WTC11 (cell line): ENCODE measurements at regions not wholly inside any gene's neighbourhood (a gene's known extent, or its start where the extent isn't known, plus 50 kb on each side); places are given as distances from the start of the nearest gene placed in this dataset.

Source experiments
- ATAC-seq: fragments of 200-7000 bp; cut with Tn5 transposase; 2 replicates; pipeline ENCODE4 v1.10.0; 2021; ENCODE audit warnings: mild to moderate bottlenecking, moderate library complexity
- CTCF ChIA-PET: fragments of 300-600 bp; sonication (Branson Sonifier 250); formaldehyde crosslinking; loops from one replicate; lab custom pipeline; 2021; ENCODE audit warnings: antibody characterized with exemption; lab: Charles Lee
- POLR2A ChIA-PET: fragments of 350-600 bp; sonication (Branson Sonifier 250); formaldehyde crosslinking; loops from one replicate; lab custom pipeline; 2021; ENCODE audit warnings: antibody characterized with exemption; lab: Charles Lee
- DNase-seq: peaks from one replicate; pipeline ENCODE4 v3.0.0; 2021; ENCODE audit warnings: low spot score
- H3K27ac Mint-ChIP-seq: 2 replicates; pipeline ENCODE4 v1.8.0; 2021; ENCODE audit warnings: mixed read lengths
- H3K27me3 Mint-ChIP-seq: 2 replicates; pipeline ENCODE4 v1.8.0; 2021; ENCODE audit warnings: low read depth, mild to moderate bottlenecking, moderate library complexity, mixed read lengths
- H3K36me3 Mint-ChIP-seq: 2 replicates; pipeline ENCODE4 v1.8.0; 2021; ENCODE audit warnings: mixed read lengths
- H3K4me1 Mint-ChIP-seq: 2 replicates; pipeline ENCODE4 v1.8.0; 2022; ENCODE audit warnings: mixed read lengths
- H3K4me3 Mint-ChIP-seq: 2 replicates; pipeline ENCODE4 v1.8.0; 2021; ENCODE audit warnings: mild to moderate bottlenecking, moderate library complexity, mixed read lengths
- H3K9me3 Mint-ChIP-seq: 2 replicates; pipeline ENCODE4 v1.8.0; 2021; ENCODE audit warnings: mixed read lengths
- CREB1 ChIP-seq: sonication (generic); formaldehyde crosslinking; IDR thresholded peaks from 2 replicates; pipeline ENCODE4 v1.8.0; 2023; ENCODE audit warnings: mild to moderate bottlenecking, missing genetic modification reagents
- ESRRA ChIP-seq: sonication (generic); formaldehyde crosslinking; IDR thresholded peaks from 2 replicates; pipeline ENCODE4 v1.8.1; 2022; ENCODE audit warnings: mild to moderate bottlenecking, missing genetic modification reagents, borderline replicate concordance
- FOXK1 ChIP-seq: sonication (generic); formaldehyde crosslinking; IDR thresholded peaks from 2 replicates; pipeline ENCODE4 v1.8.0; 2022; ENCODE audit warnings: mild to moderate bottlenecking, moderate library complexity, missing genetic modification reagents
- FOXP1 ChIP-seq: sonication (generic); formaldehyde crosslinking; IDR thresholded peaks from 2 replicates; pipeline ENCODE4 v1.8.0; 2022; ENCODE audit warnings: missing genetic modification reagents, mild to moderate bottlenecking, moderate library complexity, borderline replicate concordance
- FOXP4 ChIP-seq: sonication (generic); formaldehyde crosslinking; IDR thresholded peaks from 2 replicates; pipeline ENCODE4 v1.8.0; 2022; ENCODE audit warnings: mild to moderate bottlenecking, missing genetic modification reagents
- GRHL2 ChIP-seq: fragments of 250-450 bp; sonication (Bioruptor Pico); IDR thresholded peaks from 2 replicates; pipeline ENCODE4 v1.8.0; 2022; ENCODE audit warnings: mild to moderate bottlenecking, moderate library complexity; ENCODE audit not compliant: insufficient replicate concordance, severe bottlenecking
- GTF2I ChIP-seq: fragments of 250-450 bp; sonication (Bioruptor Pico); conservative IDR thresholded peaks from 2 replicates; pipeline ENCODE4 v1.4.0; 2021; ENCODE audit warnings: mild to moderate bottlenecking
- JAZF1 ChIP-seq: fragments of 250-450 bp; sonication (Bioruptor Pico); IDR thresholded peaks from 2 replicates; pipeline ENCODE4 v1.9.0; 2021; ENCODE audit warnings: moderate library complexity, mild to moderate bottlenecking, inconsistent platforms
- MXD4 ChIP-seq: fragments of 250-450 bp; sonication (Bioruptor Pico); IDR thresholded peaks from 2 replicates; pipeline ENCODE4 v1.8.0; 2021; ENCODE audit warnings: mild to moderate bottlenecking, moderate library complexity, borderline replicate concordance
- MYBL2 ChIP-seq: sonication (generic); formaldehyde crosslinking; IDR thresholded peaks from 2 replicates; pipeline ENCODE4 v1.8.1; 2023; ENCODE audit warnings: mild to moderate bottlenecking, moderate library complexity, missing genetic modification reagents
- NFE2L1 ChIP-seq: sonication (generic); formaldehyde crosslinking; IDR thresholded peaks from 2 replicates; pipeline ENCODE4 v1.8.1; 2023; ENCODE audit warnings: missing genetic modification reagents
- SMAD4 ChIP-seq: sonication (generic); formaldehyde crosslinking; IDR thresholded peaks from 2 replicates; pipeline ENCODE4 v1.8.0; 2022; ENCODE audit warnings: mild to moderate bottlenecking, missing genetic modification reagents
- ZNF281 ChIP-seq: sonication (generic); formaldehyde crosslinking; IDR thresholded peaks from 2 replicates; pipeline ENCODE4 v1.8.0; 2023; ENCODE audit warnings: mild to moderate bottlenecking, missing genetic modification reagents
- ZNF671 ChIP-seq: fragments of 250-450 bp; sonication (Bioruptor Pico); IDR thresholded peaks from 2 replicates; pipeline ENCODE4 v1.8.0; 2021; ENCODE audit warnings: mild to moderate bottlenecking
- TF ChIP-seq, protein P1 (sequence below): sonication (generic); formaldehyde crosslinking; IDR thresholded peaks from 2 replicates; pipeline ENCODE4 v1.8.1; 2022; ENCODE audit warnings: mild to moderate bottlenecking, moderate library complexity, missing genetic modification reagents
- TF ChIP-seq, protein P2 (sequence below): sonication (generic); formaldehyde crosslinking; IDR thresholded peaks from 2 replicates; pipeline ENCODE4 v1.8.1; 2022; ENCODE audit warnings: low read depth, missing genetic modification reagents, borderline replicate concordance
- TF ChIP-seq, protein P3 (sequence below): sonication (generic); formaldehyde crosslinking; IDR thresholded peaks from 2 replicates; pipeline ENCODE4 v1.8.1; 2022; ENCODE audit warnings: missing genetic modification reagents, borderline replicate concordance
- TF ChIP-seq, protein P4 (sequence below): sonication (generic); formaldehyde crosslinking; conservative IDR thresholded peaks from 2 replicates; pipeline ENCODE4 v1.8.1; 2023; ENCODE audit warnings: mild to moderate bottlenecking, low read depth, missing genetic modification reagents, moderate library complexity
- TF ChIP-seq, protein P5 (sequence below): fragments of 250-450 bp; sonication (Bioruptor Pico); IDR thresholded peaks from 2 replicates; pipeline ENCODE4 v1.9.0; 2021; ENCODE audit warnings: mild to moderate bottlenecking

- TF ChIP-seq FOXK1 (CRISPR knock-in tag) = no peak
- no peak for TF ChIP-seq MYBL2 (CRISPR knock-in tag)
- no peak for TF ChIP-seq SMAD4 (CRISPR knock-in tag)
- TF ChIP-seq, protein P1, sequence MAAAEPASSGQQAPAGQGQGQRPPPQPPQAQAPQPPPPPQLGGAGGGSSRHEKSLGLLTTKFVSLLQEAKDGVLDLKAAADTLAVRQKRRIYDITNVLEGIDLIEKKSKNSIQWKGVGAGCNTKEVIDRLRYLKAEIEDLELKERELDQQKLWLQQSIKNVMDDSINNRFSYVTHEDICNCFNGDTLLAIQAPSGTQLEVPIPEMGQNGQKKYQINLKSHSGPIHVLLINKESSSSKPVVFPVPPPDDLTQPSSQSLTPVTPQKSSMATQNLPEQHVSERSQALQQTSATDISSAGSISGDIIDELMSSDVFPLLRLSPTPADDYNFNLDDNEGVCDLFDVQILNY (CRISPR knock-in tag) = no peak
- TF ChIP-seq, all 79 proteins: peak for 0
- no peaks in the 10 kb centered on the region; the same call in 1 of the 2 replicates for H3K27me3 Mint-ChIP-seq
- no peak overlapping the region for H3K4me3 Mint-ChIP-seq
- CTCF ChIA-PET = no interaction called here
- DNase-seq (no peak), ATAC-seq (no peak)
- no peak overlapping the region for H3K27ac Mint-ChIP-seq
- POLR2A ChIA-PET = no interaction called here
- H3K36me3 Mint-ChIP-seq = no peaks in the 10 kb centered on the region
- no peaks in the 10 kb centered on the region for H3K9me3 Mint-ChIP-seq
- H3K4me1 Mint-ChIP-seq = peaks cover 8% of the 10 kb centered on the region
Observed at GRCh38 chr10:78449554-78449953, 415.9 kb downstream of the RPS24 start.

DNA sequence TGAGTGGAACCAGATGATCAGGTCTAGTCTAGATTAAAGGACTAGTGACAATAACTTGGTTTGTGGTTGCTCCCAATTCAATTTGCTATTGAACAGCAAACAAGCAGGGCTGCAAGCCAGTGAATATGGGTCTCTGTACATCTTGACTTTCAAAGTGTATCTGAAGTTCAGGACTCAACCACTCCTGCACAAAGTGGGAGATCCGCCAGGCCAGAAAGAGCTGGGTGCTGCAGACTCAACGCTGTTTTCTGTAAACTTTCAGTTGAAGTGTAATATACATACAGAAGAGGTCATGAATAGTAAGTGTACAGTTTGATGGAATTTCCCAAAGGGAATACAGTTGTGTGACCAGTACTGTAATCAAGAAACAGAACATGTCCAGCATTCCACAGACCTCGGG is 416.6 kb downstream of the RPS24 start:
- ChIA-PET POLR2A (interaction anchor here (0.5 kb wide), 1 partner anchor 665 kb away, joined by 4 read pairs; no protein-coding TSS in a partner anchor), CTCF (no interaction called here)
- H3K4me3 Mint-ChIP-seq = no peak overlapping the region
- no peaks in the 10 kb centered on the region for H3K9me3 Mint-ChIP-seq
- H3K36me3 Mint-ChIP-seq = no peaks in the 10 kb centered on the region
- H3K4me1 Mint-ChIP-seq = peaks cover 8% of the 10 kb centered on the region
- DNase-seq (no peak), ATAC-seq (no peak)
- no peaks in the 10 kb centered on the region; the same call in 1 of the 2 replicates for H3K27me3 Mint-ChIP-seq
- TF ChIP-seq, protein P2, sequence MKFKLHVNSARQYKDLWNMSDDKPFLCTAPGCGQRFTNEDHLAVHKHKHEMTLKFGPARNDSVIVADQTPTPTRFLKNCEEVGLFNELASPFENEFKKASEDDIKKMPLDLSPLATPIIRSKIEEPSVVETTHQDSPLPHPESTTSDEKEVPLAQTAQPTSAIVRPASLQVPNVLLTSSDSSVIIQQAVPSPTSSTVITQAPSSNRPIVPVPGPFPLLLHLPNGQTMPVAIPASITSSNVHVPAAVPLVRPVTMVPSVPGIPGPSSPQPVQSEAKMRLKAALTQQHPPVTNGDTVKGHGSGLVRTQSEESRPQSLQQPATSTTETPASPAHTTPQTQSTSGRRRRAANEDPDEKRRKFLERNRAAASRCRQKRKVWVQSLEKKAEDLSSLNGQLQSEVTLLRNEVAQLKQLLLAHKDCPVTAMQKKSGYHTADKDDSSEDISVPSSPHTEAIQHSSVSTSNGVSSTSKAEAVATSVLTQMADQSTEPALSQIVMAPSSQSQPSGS (CRISPR knock-in tag) = no peak
- H3K27ac Mint-ChIP-seq = no peak overlapping the region

DNA sequence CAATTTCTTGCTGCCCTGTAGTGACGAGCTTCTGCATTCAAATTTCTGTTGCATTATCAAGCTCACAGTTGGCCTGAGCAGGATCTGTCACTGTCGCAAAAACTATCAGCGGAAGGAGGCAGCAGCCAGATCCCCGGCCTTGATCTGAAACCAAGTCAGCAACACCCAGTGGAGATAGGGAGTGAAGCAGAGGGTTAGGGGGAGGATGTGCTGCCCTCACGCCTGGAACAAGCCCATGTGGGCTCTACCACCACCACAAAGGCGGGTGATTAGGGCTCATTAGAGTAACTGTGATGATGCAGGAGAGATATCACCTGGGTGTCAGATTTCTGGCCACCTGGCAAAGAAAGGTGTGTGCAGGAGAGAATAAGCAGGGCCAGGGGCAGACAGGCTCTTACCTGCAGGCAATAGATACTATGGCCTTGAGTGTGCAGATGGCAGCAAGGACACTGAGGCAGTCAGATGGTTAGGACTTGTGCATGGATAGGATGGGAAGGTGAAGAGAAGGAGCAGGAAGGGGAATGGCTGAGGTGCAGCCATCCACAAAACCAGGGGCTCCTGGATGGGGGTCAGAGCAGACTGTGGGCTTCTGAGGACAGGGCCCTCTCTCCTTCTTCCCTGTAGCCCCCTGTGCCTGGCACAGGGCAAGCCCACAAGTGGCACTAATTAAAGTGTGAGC is 417.3 kb downstream of the RPS24 start:
- Mint-ChIP-seq H3K4me3 (no peak overlapping the region), H3K27me3 (no peaks in the 10 kb centered on the region; the same call in 1 of the 2 replicates), H3K27ac (no peak overlapping the region), H3K4me1 (peaks cover 13% of the 10 kb centered on the region), H3K9me3 (no peaks in the 10 kb centered on the region), H3K36me3 (no peaks in the 10 kb centered on the region)
- peak; percentile 77 for ATAC-seq
- POLR2A ChIA-PET = no interaction called here
- no peak for DNase-seq
- CTCF ChIA-PET = no interaction called here
- TF ChIP-seq FOXP4 (CRISPR knock-in tag) (no peak), ESRRA (CRISPR knock-in tag) (no peak), GTF2I (CRISPR knock-in tag) (no peak), JAZF1 (CRISPR knock-in tag) (no peak), NFE2L1 (CRISPR knock-in tag) (no peak), CREB1 (CRISPR knock-in tag) (no peak), FOXP1 (no peak), ZNF281 (CRISPR knock-in tag) (no peak), GRHL2 (CRISPR knock-in tag) (no peak), MXD4 (CRISPR knock-in tag) (no peak), ZNF671 (CRISPR knock-in tag) (no peak)
- TF ChIP-seq, protein P3, sequence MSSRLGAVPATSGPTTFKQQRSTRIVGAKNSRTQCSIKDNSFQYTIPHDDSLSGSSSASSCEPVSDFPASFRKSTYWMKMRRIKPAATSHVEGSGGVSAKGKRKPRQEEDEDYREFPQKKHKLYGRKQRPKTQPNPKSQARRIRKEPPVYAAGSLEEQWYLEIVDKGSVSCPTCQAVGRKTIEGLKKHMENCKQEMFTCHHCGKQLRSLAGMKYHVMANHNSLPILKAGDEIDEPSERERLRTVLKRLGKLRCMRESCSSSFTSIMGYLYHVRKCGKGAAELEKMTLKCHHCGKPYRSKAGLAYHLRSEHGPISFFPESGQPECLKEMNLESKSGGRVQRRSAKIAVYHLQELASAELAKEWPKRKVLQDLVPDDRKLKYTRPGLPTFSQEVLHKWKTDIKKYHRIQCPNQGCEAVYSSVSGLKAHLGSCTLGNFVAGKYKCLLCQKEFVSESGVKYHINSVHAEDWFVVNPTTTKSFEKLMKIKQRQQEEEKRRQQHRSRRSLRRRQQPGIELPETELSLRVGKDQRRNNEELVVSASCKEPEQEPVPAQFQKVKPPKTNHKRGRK (CRISPR knock-in tag) = no peak
- TF ChIP-seq, protein P4, sequence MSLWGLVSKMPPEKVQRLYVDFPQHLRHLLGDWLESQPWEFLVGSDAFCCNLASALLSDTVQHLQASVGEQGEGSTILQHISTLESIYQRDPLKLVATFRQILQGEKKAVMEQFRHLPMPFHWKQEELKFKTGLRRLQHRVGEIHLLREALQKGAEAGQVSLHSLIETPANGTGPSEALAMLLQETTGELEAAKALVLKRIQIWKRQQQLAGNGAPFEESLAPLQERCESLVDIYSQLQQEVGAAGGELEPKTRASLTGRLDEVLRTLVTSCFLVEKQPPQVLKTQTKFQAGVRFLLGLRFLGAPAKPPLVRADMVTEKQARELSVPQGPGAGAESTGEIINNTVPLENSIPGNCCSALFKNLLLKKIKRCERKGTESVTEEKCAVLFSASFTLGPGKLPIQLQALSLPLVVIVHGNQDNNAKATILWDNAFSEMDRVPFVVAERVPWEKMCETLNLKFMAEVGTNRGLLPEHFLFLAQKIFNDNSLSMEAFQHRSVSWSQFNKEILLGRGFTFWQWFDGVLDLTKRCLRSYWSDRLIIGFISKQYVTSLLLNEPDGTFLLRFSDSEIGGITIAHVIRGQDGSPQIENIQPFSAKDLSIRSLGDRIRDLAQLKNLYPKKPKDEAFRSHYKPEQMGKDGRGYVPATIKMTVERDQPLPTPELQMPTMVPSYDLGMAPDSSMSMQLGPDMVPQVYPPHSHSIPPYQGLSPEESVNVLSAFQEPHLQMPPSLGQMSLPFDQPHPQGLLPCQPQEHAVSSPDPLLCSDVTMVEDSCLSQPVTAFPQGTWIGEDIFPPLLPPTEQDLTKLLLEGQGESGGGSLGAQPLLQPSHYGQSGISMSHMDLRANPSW (CRISPR knock-in tag) = no peak
- TF ChIP-seq, protein P5, sequence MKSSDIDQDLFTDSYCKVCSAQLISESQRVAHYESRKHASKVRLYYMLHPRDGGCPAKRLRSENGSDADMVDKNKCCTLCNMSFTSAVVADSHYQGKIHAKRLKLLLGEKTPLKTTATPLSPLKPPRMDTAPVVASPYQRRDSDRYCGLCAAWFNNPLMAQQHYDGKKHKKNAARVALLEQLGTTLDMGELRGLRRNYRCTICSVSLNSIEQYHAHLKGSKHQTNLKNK (CRISPR knock-in tag) = no peak
